DMS153 treated with DMSO at 0.1 percent for 48 hours (cell line): ENCODE measurements at regions not wholly inside any gene's neighbourhood (a gene's known extent, or its start where the extent isn't known, plus 50 kb on each side); places are given as distances from the start of the nearest gene placed in this dataset.
"Not testable (repeated sequence)": the region's sequence is repeated elsewhere in the genome, so short reads cannot be mapped to it uniquely, and the experiment has no call there.

Experiments used
- DNase-seq: peaks from one replicate; lab custom pipeline; 2025; ENCODE audit not compliant: unreplicated experiment; lab: John Stamatoyannopoulos, UW

DNA sequence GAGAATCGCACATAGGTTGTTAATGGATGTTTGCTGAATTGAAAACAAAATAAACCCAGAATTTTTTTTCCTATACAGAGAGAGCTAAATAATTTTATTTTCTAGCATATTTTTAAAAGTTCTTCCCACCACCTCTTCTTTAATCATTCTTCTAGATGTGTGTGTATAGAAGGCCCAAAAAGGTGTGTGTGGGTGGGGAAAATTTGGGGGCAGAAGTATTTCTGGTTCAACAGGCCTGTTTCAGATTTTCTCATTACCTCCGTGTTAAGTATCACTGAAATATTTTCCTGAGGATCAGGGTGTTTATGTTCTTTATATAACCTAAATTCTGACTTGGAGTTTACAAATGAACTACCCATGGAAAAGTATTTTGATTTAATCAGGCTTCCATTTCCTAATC lies 144.2 kb upstream of the ZNF804B start:
- DNase-seq: no peak

DNA sequence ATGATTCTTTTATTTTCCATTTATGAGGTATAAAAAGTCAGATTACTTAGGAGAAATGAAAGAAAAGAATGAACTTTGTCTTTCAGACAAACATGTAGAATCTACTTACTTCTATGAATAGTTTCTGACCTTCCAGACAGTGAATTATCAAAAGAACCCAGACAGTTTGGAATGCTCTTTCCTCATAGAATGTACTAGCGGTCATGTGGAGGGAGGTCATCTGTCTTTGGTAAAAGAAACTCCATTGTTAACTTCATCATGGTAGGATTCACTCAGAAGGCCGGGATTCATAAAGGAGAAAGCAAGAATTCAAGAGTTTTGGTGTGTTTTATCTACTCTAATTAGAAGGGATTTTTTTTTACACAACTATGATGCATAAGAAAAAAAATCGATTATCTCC lies 144.8 kb upstream of the ZNF804B start:
- DNase-seq: no peak

DNA sequence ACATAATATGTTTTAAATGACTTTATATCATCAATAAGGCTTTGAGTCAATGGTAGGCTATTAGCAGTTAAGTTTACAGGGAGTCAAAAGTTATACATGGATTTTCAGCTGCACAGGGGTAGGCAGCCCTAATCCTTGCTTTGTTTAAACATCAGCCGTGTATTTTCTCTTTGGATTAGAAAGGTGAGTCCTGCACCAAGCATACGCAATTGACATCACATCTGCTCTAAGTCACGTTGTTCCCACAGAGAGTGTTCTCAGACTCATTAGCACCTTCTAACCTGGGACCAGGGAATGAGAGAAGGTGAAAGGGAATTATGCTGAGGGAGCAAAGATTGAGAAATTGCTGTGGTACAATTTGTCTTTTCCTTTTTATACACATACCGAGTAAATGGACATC lies 148.6 kb upstream of the ZNF804B start:
- DNase-seq: no peak

DNA sequence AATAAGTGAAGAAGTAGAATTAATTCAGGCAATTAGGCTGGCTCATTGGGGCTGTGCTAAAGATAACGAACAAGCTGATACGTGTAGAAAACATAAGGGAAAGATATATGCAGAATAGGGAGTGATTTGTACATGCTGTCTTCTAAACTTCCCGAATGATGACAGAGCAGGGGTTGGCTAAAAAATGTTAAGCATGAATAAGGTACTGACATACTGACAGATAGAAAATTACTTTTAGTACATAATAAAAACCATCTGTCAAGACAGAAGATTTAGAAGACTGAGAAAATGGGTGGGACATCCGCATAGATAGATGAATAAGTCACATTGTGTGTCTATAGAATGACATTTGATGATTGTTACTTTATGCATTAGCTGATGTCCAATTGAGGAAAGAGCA lies 158.8 kb upstream of the ZNF804B start:
- DNase-seq: no peak

DNA sequence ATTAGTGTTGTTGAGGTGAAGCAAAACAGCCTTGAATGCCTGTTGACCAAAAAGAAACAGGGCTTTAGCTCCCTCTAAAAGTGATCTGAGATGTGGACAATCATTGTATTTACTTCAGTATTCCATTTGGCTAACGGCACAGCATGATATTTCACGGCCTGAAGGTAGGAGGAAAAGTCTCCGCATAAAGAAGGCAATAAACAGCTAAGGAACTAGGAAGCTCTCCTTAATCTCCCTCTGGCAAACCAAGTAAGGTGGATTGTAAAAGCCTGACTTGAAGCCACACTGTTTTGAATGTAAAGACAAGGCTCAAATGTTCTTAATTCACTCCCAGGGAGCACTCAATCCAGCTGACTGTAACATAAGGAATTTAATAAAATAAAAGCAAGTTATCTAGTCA lies 160.0 kb upstream of the ZNF804B start:
- DNase-seq: no peak

DNA sequence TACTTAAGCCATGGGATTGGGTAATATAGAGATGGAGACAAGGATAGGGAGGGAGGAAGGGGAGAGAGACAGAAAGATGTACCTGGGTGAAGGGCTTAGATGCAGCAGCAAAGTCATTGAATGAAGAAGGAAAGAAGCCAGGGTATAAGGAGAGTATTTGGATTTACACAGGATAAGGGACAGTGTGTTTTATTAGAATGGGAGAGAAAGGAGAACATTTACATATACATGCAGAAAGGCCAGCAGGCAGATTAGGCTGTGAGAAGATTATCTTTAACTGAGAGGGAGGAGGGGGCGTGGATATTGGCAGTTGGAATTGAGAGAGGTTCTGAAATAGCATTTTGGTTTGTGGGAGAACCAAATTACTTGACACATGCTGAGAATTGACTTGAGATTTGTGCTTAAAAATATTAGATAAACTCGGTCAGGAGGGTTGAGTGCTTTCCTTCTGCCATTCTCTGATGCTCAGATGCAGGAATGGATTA lies 161.5 kb upstream of the ZNF804B start:
- no peak for DNase-seq

DNA sequence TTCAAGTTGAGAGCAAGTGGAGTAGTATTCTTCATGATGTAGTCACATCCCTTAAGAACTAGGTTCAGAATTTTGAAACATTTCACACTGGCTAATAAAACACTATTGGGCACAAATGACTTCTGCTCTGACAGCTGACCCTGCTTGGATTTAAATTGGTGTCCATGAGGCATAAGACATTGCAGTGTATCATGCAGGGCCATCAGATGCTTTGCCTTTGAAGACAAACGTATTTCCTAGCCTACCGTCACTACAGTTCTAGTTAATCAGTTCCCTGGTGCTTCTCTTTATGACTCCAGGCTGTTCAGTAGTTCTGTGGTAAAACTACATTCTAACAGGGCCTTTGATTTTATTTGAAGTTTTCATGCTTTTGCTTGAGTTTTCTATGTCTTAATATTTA lies 168.5 kb upstream of the ZNF804B start:
- no peak for DNase-seq

DNA sequence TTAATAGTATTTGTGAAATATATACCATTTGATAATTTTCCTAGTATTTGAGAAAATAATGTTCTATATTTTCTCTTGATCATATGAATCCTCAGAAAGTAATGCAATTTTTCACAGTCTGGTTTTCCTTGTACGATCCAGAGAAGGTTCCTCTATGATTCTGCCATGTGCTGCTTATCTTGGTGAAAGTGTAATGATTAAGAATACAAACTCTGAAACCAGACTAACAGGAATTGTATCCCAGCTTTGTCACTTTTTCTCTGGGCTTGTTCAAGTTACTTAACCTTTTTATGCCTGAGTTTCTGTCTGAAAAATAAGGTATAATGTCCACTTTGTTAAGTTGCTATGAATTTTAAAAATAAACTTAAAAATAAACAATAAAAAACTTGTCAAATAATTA lies 169.6 kb upstream of the ZNF804B start:
- DNase-seq: no peak

DNA sequence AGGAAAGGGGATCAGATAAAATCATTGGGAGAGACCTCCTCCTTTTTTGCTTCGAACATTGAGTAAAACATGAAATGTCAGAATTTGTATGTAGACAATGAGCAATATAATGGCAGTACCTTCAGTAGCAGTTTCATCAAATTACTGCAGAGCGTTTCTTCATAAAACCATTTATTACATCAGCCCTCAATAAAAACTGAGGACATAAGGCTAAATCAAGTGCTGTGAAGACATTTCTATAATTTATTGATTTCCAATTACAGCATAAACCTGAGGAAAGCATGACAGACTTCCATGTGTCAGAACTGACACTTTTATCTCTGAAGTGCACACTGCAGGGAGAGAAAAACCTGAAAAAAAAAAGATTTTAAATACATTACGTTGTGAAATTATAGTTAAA lies 172.6 kb upstream of the ZNF804B start:
- DNase-seq: no peak

DNA sequence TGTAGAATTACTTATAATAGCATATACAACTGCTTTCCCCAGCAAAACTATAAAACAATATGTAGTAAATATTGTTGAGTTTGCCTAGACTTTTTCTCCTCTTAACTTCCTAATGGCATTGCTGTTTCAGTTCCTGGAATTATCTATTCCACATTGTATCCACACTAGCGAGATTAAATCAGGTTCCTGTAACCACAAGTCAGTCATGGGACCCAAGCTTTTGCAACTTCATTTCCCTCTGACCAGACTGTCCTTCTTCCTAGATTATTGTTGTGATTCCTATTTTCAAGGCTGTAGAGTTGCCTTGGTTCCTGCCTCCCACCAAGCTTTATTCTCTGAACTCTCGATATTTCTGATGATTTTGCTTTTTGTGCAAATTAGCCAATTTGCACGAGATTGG lies 173.3 kb upstream of the ZNF804B start:
- DNase-seq: no peak

DNA sequence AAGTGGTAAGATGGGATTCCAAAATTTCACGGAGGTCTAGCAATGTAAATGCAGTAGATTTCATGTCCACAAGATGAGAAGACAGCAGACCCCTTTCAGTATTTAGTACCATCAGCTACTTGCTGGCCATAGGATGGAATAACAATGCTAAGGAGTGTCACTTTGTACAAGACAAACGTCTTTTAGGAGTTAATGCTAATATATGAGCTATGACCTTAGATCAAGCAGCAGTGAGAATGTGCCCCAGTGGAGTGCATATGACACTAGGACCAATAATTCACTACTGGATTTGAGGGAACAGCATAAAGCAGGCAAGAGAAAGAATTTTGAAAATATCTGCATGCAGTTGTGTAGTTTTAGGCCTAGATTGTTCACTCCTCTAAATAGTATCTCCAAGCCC lies 182.8 kb upstream of the ZNF804B start:
- DNase-seq: no peak

DNA sequence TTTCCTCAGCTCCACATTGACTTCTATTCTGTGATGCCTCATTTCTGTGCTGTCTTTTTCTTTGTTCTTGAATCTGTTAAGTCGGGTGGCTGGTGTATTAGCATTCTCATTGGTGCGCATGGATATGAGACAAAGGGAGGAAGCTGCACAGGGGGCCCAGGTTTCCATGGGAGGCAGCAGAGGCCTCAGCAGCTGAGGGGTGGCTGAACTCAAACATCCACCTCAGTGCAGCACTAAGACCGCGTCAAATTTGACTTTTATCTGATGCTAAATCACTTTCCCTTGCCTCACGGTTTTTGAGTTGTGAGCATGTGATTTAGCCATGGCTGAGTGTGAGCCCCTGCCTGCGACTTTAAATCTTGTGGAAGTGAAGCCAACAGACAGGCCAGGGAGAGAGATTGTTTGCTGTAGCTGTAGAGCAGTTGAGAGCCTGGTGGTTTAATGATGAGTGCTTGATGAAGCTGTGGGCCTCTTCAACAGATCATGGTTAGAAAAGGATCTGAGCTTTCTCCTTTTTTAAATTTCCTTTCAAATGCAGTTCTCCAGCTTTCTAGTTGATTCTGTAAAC lies 193.3 kb upstream of the ZNF804B start:
- DNase-seq: no peak

DNA sequence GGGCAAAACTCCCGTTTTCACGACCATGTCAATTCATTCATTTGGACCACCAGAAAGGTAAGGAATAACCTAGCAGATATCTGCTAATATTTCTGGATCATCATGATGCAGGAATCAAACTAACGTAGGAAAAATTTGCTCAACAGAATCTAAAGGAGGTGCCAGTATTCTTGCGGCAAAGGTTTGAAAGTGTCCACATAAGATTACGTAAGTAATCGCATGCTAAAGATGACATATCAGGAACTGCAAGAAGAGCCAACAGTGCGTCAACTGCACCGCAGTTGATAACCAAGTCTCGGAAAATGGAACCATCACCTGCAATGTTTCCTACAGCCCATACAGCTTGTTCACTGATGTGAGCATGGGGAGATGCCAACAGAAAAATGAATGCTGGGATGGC lies 194.1 kb upstream of the ZNF804B start:
- no peak for DNase-seq

DNA sequence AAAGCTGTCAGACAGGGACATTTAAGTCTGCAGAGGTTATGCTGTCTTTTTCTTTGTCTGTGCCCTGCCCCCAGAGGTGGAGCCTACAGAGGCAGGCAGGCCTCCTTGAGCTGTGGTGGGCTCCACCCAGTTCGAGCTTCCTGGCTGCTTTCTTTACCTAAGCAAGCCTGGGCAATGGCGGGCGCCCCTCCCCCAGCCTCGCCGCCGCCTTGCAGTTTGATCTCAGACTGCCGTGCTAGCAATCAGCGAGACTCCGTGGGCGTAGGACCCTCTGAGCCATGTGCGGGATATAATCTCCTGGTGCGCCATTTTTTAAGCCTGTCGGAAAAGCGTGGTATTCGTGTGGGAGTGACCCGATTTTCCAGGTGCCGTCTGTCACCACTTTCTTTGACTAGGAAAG lies 203.1 kb upstream of the ZNF804B start:
- not testable (repeated sequence) for DNase-seq

DNA sequence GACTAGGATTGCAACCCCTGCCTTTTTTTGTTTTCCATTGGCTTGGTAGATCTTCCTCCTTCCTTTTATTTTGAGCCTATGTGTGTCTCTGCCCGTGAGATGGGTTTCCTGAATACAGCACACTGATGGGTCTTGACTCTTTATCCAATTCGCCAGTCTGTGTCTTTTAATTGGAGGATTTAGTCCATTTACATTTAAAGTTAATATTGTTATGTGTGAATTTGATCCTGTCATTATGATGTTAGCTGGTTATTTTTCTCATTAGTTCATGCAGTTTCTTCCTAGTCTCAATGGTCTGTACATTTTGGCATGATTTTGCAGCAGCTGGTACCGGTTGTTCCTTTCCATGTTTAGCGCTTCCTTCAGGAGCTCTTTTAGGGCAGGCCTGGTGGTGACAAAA lies 204.7 kb upstream of the ZNF804B start:
- DNase-seq: not testable (repeated sequence)

DNA sequence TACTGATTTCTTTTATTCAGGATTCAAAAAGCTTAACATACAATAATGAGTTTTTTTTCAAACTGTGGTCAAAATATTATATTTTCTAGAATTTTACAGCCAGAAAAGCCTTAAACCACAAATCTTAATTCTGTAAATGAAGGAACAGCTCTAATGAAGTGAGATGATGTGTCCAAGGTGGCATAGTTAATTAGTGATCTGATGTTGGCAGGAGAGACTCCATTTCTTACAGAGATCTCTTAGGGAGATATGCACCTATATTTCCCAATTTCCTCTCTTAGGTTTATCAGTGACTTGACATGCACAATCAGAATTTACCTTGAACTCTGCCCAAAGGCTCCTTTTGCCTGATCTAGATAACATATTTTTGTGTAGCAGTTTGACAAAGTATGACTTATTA lies 211.1 kb upstream of the ZNF804B start:
- no peak for DNase-seq

DNA sequence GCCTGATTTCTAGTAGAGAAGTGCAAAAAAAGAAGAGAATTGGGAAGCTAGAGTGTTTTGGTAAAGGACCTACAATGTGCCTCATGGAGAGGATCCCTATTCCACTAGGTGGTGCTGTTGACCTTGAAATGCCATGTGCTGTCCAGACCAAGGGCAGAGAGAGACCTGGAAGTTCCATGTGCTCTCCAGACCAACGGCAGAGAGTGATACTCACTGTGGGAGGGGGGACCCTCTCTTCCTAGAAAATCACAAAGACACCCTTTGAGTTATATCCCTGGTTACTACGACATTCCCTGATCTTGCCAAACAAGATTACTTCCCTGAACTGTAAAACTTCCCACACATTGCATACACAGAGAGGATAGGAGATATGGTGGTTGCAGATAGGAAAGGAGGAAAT lies 212.7 kb upstream of the ZNF804B start:
- peak; percentile 6 for DNase-seq

DNA sequence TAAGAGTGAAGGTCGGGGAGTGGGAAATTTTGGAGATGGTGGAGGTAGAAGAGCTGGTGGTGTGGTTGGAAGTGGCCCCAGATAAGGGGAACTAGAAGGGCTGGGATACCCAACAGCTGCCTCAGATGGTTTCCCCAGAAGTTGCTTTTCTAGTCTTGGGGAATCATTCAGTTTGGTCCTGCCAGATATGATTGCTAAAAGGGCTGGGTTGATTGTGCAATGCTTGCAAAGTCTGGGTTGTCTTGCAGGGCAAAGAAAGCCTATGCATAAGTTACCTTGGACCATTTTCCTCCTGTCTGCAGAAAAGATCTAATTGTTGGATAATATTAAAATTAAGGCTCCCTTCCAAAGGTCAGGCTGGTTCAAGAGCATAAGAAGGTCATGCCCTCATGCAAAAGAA lies 213.8 kb upstream of the ZNF804B start:
- DNase-seq: no peak

DNA sequence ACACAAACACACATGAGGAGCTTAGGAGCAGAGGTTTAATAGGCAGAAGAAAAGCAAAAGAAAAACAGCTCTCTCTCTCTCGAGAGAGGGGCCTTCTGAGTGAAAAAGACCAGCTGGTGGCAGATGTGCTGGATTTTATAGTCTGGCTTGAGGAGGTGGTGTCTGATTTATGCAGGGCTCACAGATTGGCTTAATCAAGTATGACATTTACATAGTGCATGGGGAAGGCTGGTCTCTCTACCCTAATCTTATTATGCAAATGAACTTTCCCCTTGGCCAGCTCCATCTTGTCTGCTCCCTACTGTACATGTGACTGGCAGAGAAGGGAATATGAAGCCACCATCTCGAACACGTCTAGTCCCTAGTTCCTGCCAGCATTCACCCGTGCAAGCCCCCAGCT lies 219.5 kb upstream of the ZNF804B start:
- no peak for DNase-seq

DNA sequence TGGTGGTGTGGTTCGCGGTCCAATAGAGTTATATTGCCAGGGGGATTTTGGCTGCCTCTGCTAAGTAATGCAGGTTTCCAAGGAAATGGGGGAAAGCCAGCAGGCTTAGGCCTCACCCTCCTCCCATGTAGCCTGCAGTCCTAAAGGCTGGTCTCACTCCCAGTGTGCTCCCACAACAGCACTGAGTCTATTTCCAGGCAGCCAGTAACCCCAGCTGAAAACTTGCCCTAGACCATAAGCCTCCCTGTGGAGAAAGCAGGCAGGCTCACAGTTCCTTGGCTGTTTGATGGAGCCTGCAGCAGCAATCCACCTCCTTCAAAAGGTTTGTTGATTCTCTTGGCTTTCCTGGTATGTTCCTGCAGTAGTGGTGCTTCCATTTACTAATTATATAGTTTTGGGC lies 220.0 kb upstream of the ZNF804B start:
- DNase-seq: no peak

DNA sequence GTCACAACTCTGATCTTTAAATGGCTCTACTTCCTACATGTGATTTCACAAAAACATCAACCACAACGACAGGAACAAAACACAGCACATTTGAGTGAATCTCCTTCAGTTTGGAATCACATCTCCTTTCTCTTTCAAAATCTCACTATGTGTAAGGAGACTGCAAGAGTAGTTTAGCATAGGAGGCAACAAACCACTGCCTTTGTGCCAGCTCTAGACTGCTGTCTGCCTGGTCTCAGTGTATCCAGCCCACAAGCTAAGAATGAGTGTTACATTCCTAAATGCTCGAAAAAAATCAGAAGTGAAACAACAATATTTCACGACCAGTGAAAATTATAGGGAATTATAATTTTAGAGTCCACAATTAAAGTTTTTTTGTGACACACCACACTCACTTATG lies 217.0 kb upstream of the STEAP4 start:
- DNase-seq: no peak

DNA sequence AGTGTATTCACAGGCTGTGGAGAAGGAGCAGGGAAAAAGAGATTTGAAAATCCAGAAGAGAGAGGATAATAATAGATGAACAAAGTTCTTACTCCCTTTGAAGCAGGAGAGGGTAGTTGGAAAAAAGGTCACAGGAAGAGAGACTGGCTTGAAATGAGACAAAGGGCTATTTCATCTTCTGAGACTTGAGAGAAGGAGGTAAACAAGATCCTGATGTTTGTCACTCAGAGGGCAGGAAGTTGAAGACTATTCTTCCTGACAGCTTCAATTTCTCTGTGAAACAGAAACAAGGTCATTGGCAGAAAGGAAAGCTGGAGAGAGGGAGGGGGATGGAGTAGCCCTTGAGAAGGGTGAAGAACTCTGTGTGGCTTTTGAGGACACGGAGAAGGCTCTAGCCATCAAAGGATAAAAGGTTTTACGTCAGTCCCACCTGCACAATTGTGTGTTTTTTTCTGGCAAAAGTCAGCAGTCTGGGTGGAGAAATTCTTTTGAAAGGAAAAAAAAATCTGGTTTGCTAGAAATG lies 216.1 kb upstream of the STEAP4 start:
- DNase-seq: no peak

DNA sequence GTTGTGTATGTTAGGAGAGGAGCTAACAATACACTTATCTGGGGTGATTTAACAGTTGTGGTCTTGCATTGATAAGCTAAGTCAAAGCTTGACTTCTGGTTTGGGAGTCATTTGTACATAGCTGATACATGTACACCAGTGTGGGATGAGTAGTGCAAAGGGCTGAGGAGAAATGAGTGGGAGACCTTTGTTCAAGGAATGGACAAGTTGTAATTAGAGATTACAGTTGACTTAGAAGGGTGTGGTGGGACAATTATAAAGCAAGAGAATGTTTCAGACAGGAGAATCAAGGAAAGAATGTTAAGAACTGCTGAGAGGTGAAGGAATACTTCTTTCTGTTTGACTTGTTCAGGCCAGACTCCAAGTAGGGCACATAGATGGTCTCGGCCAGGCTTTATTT lies 209.7 kb upstream of the STEAP4 start:
- no peak for DNase-seq

DNA sequence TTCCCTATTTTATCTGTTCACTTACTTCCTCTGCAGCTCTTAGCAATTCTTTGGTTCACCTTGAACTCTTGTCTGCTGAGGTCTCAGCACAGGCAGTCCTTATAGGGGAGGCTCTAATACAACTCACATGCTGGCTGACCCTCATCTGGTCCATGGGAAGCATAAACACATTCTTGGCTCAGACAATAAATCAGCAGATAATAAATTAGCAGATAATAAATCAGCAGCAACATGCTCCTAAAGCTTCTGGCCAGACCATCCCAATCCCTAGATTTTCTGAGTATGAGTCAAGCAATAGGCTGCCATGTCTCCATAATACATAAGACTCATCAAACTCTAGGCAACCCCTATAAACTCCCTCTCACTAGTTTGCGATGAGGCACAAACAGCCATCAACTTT lies 208.6 kb upstream of the STEAP4 start:
- no peak for DNase-seq
